ENCODE measurements at regions not wholly inside any gene's neighbourhood (a gene's known extent, or its start where the extent isn't known, plus 50 kb on each side); places are given as distances from the start of the nearest gene placed in this dataset.

DNA sequence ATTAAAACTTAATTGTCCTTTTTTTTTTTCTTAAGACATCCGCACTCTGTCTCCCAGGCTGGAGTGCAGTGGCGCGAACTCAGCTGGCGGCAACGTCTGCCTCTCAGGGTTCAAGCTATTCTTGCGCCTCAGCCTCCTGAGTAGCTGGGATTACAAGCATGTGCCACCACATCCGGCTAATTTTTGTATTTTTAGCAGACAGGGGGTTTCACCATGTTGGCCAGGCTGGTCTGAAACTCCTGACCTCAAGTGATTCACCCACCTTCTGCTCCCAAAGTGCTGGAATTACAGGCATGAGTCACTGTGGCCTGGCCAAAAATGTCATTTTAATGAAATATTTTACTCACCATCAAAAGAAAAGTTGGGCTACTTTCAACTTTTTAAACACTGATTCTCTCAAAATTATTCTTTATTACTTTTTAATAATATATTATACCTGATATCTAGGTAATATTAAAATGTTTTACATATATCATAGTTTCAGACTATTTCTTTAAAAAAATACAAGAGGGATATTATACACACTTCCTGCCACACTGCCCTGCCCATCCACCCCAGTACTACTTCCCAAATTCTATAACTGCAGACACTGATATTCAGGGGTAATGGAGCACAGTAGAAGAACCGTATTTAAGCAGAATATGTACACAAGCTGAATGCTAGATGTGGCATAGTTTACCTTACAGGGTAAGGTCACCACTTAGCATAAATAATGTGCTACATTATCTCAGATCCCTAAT, 723.9 kb upstream of the ZNF385D start:
- H3K4me1 ChIP-seq (ENCODE audit: control insufficient read depth, extremely low read depth, insufficient read depth, low read length): no peaks in the 10 kb centered on the region
- H3K4me3 ChIP-seq (replicated peaks in 1 of 3; ENCODE audit: insufficient read depth in 1 of 3, low read depth in 1 of 3, low read length in 3 of 3): no peak overlapping the region
- H4K20me1 ChIP-seq (replicated peaks; ENCODE audit: control insufficient read depth, extremely low read depth, insufficient read depth, low read length): no peaks in the 10 kb centered on the region
- FAIRE-seq (no peak), DNase-seq (ENCODE audit: low read depth, low spot score) (no peak)
- H3K36me3 ChIP-seq (ENCODE audit: control insufficient read depth in 2 of 2, extremely low read depth in 1 of 2, insufficient read depth in 2 of 2, low read length in 2 of 2): no peaks in the 10 kb centered on the region
- no peak overlapping the region for H2AFZ ChIP-seq (ENCODE audit: low read depth, low read length)
- H3K79me2 ChIP-seq (ENCODE audit: control insufficient read depth, insufficient read depth, low read length): no peaks in the 10 kb centered on the region
- TF ChIP-seq POLR2AphosphoS5 (IDR thresholded peaks at IDR 0.05; ENCODE audit: insufficient read depth, low read depth, low read length) (no peak), EZH2 (IDR thresholded peaks at IDR 0.05; ENCODE audit: borderline replicate concordance, low read depth, low read length, severe bottlenecking) (no peak), FOS (IDR thresholded peaks at IDR 0.05; ENCODE audit: borderline replicate concordance, insufficient read depth, low read length) (no peak), JUN (IDR thresholded peaks at IDR 0.05; ENCODE audit: borderline replicate concordance, insufficient read depth, insufficient read length, low read depth) (no peak), GATA2 (IDR thresholded peaks at IDR 0.05; ENCODE audit: insufficient read depth, insufficient read length, low read depth, low read length) (no peak), POLR2A (IDR thresholded peaks at IDR 0.05; ENCODE audit: low read depth, low read length) (no peak), MYC (IDR thresholded peaks at IDR 0.05; ENCODE audit: low read depth, low read length) (no peak)
- TF ChIP-seq, protein P1, sequence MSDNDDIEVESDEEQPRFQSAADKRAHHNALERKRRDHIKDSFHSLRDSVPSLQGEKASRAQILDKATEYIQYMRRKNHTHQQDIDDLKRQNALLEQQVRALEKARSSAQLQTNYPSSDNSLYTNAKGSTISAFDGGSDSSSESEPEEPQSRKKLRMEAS (IDR thresholded peaks at IDR 0.05; ENCODE audit: insufficient read depth, insufficient read length): no peak
- TF ChIP-seq, protein P2, sequence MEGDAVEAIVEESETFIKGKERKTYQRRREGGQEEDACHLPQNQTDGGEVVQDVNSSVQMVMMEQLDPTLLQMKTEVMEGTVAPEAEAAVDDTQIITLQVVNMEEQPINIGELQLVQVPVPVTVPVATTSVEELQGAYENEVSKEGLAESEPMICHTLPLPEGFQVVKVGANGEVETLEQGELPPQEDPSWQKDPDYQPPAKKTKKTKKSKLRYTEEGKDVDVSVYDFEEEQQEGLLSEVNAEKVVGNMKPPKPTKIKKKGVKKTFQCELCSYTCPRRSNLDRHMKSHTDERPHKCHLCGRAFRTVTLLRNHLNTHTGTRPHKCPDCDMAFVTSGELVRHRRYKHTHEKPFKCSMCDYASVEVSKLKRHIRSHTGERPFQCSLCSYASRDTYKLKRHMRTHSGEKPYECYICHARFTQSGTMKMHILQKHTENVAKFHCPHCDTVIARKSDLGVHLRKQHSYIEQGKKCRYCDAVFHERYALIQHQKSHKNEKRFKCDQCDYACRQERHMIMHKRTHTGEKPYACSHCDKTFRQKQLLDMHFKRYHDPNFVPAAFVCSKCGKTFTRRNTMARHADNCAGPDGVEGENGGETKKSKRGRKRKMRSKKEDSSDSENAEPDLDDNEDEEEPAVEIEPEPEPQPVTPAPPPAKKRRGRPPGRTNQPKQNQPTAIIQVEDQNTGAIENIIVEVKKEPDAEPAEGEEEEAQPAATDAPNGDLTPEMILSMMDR (IDR thresholded peaks at IDR 0.05; ENCODE audit: extremely low read depth in 1 of 2, insufficient read depth in 1 of 2, low read depth in 1 of 2, low read length in 2 of 2): no peak
- H3K9me3 ChIP-seq (replicated peaks; ENCODE audit: control insufficient read depth, insufficient read depth, low read length): peaks cover 2% of the 10 kb centered on the region
- POLR2A ChIA-PET: no interaction called here
- no peaks in the 10 kb centered on the region for H3K27me3 ChIP-seq (ENCODE audit: control insufficient read depth in 2 of 2, insufficient read depth in 2 of 2, low read length in 2 of 2)
- CTCF ChIA-PET: no interaction called here
- intact Hi-C loops (cut with micrococcal nuclease) (no loop called here), dilution Hi-C loops (cut with MboI; ENCODE audit: extremely low pct_ligation_motif_present, low sequenced_read_pairs) (no loop called here)
- no peak overlapping the region for H3K27ac ChIP-seq (ENCODE audit: insufficient read depth, low read depth, low read length)
- H3K4me2 ChIP-seq (ENCODE audit: insufficient read depth, low read length): no peak overlapping the region
- BruUV-seq (replicated peaks): no TSS peak
- no peaks in the 10 kb centered on the region for H3K9me1 ChIP-seq (replicated peaks; ENCODE audit: control insufficient read depth, extremely low read depth, insufficient read depth, low read length)
- no peak overlapping the region for H3K9ac ChIP-seq (replicated peaks; ENCODE audit: extremely low read depth, insufficient read depth, low read length)

All from endothelial cell of umbilical vein (primary cell).